Endodermal cell (in vitro differentiated cells): ENCODE measurements at regions not wholly inside any gene's neighbourhood (a gene's known extent, or its start where the extent isn't known, plus 50 kb on each side); places are given as distances from the start of the nearest gene placed in this dataset.

Source experiments
- DNase-seq: peaks from one replicate; pipeline ENCODE4 v3.0.0-alpha.2; 2017
- H3K27ac ChIP-seq: 2 replicates; pipeline ENCODE4 v1.5.1; 2013; ENCODE audit warnings: mild to moderate bottlenecking, low read depth, low read length, moderate library complexity
- H3K27me3 ChIP-seq: 2 replicates; pipeline ENCODE4 v1.6.1; 2013; ENCODE audit warnings: mild to moderate bottlenecking, low read length, moderate library complexity; ENCODE audit not compliant: insufficient read depth, control insufficient read depth, poor library complexity, severe bottlenecking
- H3K36me3 ChIP-seq: 2 replicates; pipeline ENCODE4 v1.7.0; 2013; ENCODE audit warnings: mild to moderate bottlenecking, low read length, moderate library complexity; ENCODE audit not compliant: control insufficient read depth, insufficient read depth
- H3K4me1 ChIP-seq: one replicate; pipeline ENCODE4 v1.7.0; 2013; ENCODE audit warnings: low read length; ENCODE audit not compliant: control insufficient read depth, insufficient read depth
- H3K4me3 ChIP-seq: 2 replicates; pipeline ENCODE4 v1.5.1; 2013; ENCODE audit warnings: mild to moderate bottlenecking, low read length, moderate library complexity
- H3K9ac ChIP-seq: 2 replicates; pipeline ENCODE4 v1.6.1; 2013; ENCODE audit warnings: mild to moderate bottlenecking, low read length, moderate library complexity; ENCODE audit not compliant: poor library complexity, severe bottlenecking; ENCODE audit errors: extremely low read depth
- H3K9me3 ChIP-seq: 2 replicates; pipeline ENCODE4 v1.6.1; 2013; ENCODE audit warnings: mild to moderate bottlenecking, low read length, moderate library complexity; ENCODE audit not compliant: control insufficient read depth
- H3K27ac Mint-ChIP-seq: 2 replicates; pipeline ENCODE4 v1.8.0; 2020; ENCODE audit warnings: mixed read lengths
- H3K27me3 Mint-ChIP-seq: 2 replicates; pipeline ENCODE4 v1.8.0; 2021; ENCODE audit warnings: mild to moderate bottlenecking, mixed read lengths; ENCODE audit not compliant: insufficient read depth
- H3K36me3 Mint-ChIP-seq: 2 replicates; pipeline ENCODE4 v1.8.0; 2020; ENCODE audit warnings: low read depth, mixed read lengths
- H3K4me1 Mint-ChIP-seq: 2 replicates; pipeline ENCODE4 v1.8.0; 2020; ENCODE audit warnings: mixed read lengths
- H3K4me3 Mint-ChIP-seq: 2 replicates; pipeline ENCODE4 v1.8.0; 2020; ENCODE audit warnings: mild to moderate bottlenecking, moderate library complexity, mixed read lengths
- H3K9me3 Mint-ChIP-seq: 2 replicates; pipeline ENCODE4 v1.8.0; 2020; ENCODE audit warnings: mild to moderate bottlenecking, mixed read lengths
- CTCF ChIP-seq: fragments of 200-600 bp; sonication (generic); conservative IDR thresholded peaks from 2 replicates; pipeline ENCODE4 v1.5.0; 2021; ENCODE audit warnings: antibody characterized with exemption, mild to moderate bottlenecking
- WGBS, 2 experiments: methylation state at CpG; one replicate each; pipeline versions ENCODE4 v1.1.5 to v1.1.7; 2013; ENCODE audit warnings: missing lambda C conversion rate in 2 of 2, mixed read lengths in 1 of 2; ENCODE audit not compliant: insufficient coverage in 1 of 2, insufficient read length in 1 of 2; 5-methylcytosine and 5-hydroxymethylcytosine counted together

- no peak for DNase-seq
- H3K27ac ChIP-seq: no peak overlapping the region
- no peaks in the 10 kb centered on the region for H3K4me1 ChIP-seq
- no peak overlapping the region for H3K27ac Mint-ChIP-seq
- H3K4me3 Mint-ChIP-seq: no peak overlapping the region
- TF ChIP-seq CTCF: no peak
- peaks cover 3% of the 10 kb centered on the region for H3K36me3 Mint-ChIP-seq
- no peaks in the 10 kb centered on the region for H3K27me3 Mint-ChIP-seq
- H3K9me3 Mint-ChIP-seq: peaks cover 44% of the 10 kb centered on the region
- no peaks in the 10 kb centered on the region for H3K4me1 Mint-ChIP-seq
- H3K36me3 ChIP-seq: no peaks in the 10 kb centered on the region
- H3K27me3 ChIP-seq: no peaks in the 10 kb centered on the region
- WGBS, 2 experiments: 79% methylated on average over 1 of the region's 1 CpG; no CpG with 5 or more reads in 1 of the 2 experiments
- peaks cover 25% of the 10 kb centered on the region for H3K9me3 ChIP-seq
- H3K9ac ChIP-seq: no peak overlapping the region
- H3K4me3 ChIP-seq: no peak overlapping the region
Measured at GRCh38 chr20:24866008-24866407, 83.1 kb upstream of the CST7 start.

- Mint-ChIP-seq H3K36me3 (peaks cover 3% of the 10 kb centered on the region), H3K9me3 (peaks cover 44% of the 10 kb centered on the region), H3K4me1 (no peaks in the 10 kb centered on the region), H3K27ac (no peak overlapping the region), H3K4me3 (no peak overlapping the region), H3K27me3 (no peaks in the 10 kb centered on the region)
- DNase-seq: no peak
- no peak for TF ChIP-seq CTCF
- no peak overlapping the region for H3K4me3 ChIP-seq
- peaks cover 25% of the 10 kb centered on the region for H3K9me3 ChIP-seq
- no peak overlapping the region for H3K9ac ChIP-seq
- no peaks in the 10 kb centered on the region for H3K27me3 ChIP-seq
- H3K27ac ChIP-seq: no peak overlapping the region
- H3K4me1 ChIP-seq: no peaks in the 10 kb centered on the region
- WGBS, 2 experiments: 82 to 98% methylated on average over 2 to 4 of the region's 4 CpGs
- no peaks in the 10 kb centered on the region for H3K36me3 ChIP-seq
Measured at GRCh38 chr20:24866742-24867141, 82.3 kb upstream of the CST7 start.

- TF ChIP-seq CTCF: no peak
Measured at GRCh38 chr20:24867556-24867955, 81.5 kb upstream of the CST7 start.

More at GRCh38 chr20:24867556-24867955, 81.5 kb upstream of the CST7 start:
- Mint-ChIP-seq H3K27ac (no peak overlapping the region), H3K27me3 (no peaks in the 10 kb centered on the region), H3K4me3 (no peak overlapping the region), H3K36me3 (peaks cover 3% of the 10 kb centered on the region), H3K4me1 (no peaks in the 10 kb centered on the region), H3K9me3 (peaks cover 44% of the 10 kb centered on the region)
- Histone ChIP-seq H3K27ac (no peak overlapping the region), H3K9ac (no peak overlapping the region), H3K36me3 (no peaks in the 10 kb centered on the region), H3K9me3 (peaks cover 25% of the 10 kb centered on the region), H3K27me3 (no peaks in the 10 kb centered on the region), H3K4me1 (no peaks in the 10 kb centered on the region), H3K4me3 (no peak overlapping the region)
- WGBS, 2 experiments: 94 to 95% methylated on average over 7 to 8 of the region's 8 CpGs
- no peak for DNase-seq
